Neural cell (in vitro differentiated cells): ENCODE measurements at regions not wholly inside any gene's neighbourhood (a gene's known extent, or its start where the extent isn't known, plus 50 kb on each side); places are given as distances from the start of the nearest gene placed in this dataset.

Source experiments
- CTCF ChIP-seq: fragments of 450-650 bp; IDR thresholded peaks from 2 replicates; pipeline ENCODE4 v1.5.1; 2014; ENCODE audit warnings: antibody characterized with exemption, mild to moderate bottlenecking, moderate library complexity; ENCODE audit not compliant: poor library complexity, severe bottlenecking
- EP300 ChIP-seq: fragments of 450-650 bp; conservative IDR thresholded peaks from 2 replicates; pipeline ENCODE4 v1.6.1; 2014; ENCODE audit warnings: antibody characterized with exemption, mild to moderate bottlenecking, moderate library complexity; ENCODE audit not compliant: poor library complexity, severe bottlenecking
- EZH2 ChIP-seq: fragments of 200-600, 300-800 bp; shearing (Covaris generic), sonication (generic); IDR thresholded peaks from 2 replicates; pipeline ENCODE4 v1.6.1; 2014; ENCODE audit warnings: antibody characterized with exemption, low read length, borderline replicate concordance, mild to moderate bottlenecking; ENCODE audit not compliant: insufficient read depth, poor library complexity, severe bottlenecking
- MXI1 ChIP-seq: fragments of 450-650 bp; conservative IDR thresholded peaks from 2 replicates; pipeline ENCODE4 v1.6.1; 2014; ENCODE audit warnings: antibody characterized with exemption, mild to moderate bottlenecking; ENCODE audit not compliant: poor library complexity, severe bottlenecking
- POLR2AphosphoS5 ChIP-seq: IDR thresholded peaks from 2 replicates; pipeline ENCODE4 v1.6.1; 2012
- RAD21 ChIP-seq: fragments of 450-650 bp; conservative IDR thresholded peaks from 2 replicates; pipeline ENCODE4 v1.6.1; 2014; ENCODE audit warnings: antibody characterized with exemption, mild to moderate bottlenecking, moderate library complexity
- TAF1 ChIP-seq: IDR thresholded peaks from 2 replicates; pipeline ENCODE4 v1.6.1; 2012; ENCODE audit warnings: low read depth

GRCh38 chr3:162175878-162176277 is 679.3 kb downstream of the OTOL1 start:
- TF ChIP-seq CTCF = no peak
- no peak for TF ChIP-seq EZH2
- TF ChIP-seq RAD21 = no peak
- no peak for TF ChIP-seq POLR2AphosphoS5
- no peak for TF ChIP-seq EP300
- TF ChIP-seq TAF1 = no peak
- no peak for TF ChIP-seq MXI1
